Calu3 (cell line): ENCODE measurements at regions not wholly inside any gene's neighbourhood (a gene's known extent, or its start where the extent isn't known, plus 50 kb on each side); places are given as distances from the start of the nearest gene placed in this dataset.

ENCODE experiments used
- BruUV-seq: library from RNA; stranded (reverse); fragments of 400-500 nt; replicated peaks from 2 replicates; lab custom pipeline; 2021; lab: Mats Ljungman, UMichigan
- CTCF ChIA-PET: fragments of 300-600 bp; sonication (Branson Sonifier 250); formaldehyde crosslinking; loops from one replicate; lab custom pipeline; 2022; ENCODE audit warnings: antibody characterized with exemption; lab: Charles Lee
- DNase-seq: peaks from one replicate; pipeline ENCODE4 v3.0.0; 2022
- H3K27ac Mint-ChIP-seq: one replicate; pipeline ENCODE4 v1.8.0; 2022; ENCODE audit warnings: mixed read lengths; ENCODE audit not compliant: unreplicated experiment
- H3K27me3 Mint-ChIP-seq: one replicate; pipeline ENCODE4 v1.8.0; 2022; ENCODE audit warnings: mixed read lengths; ENCODE audit not compliant: unreplicated experiment
- H3K36me3 Mint-ChIP-seq: one replicate; pipeline ENCODE4 v1.8.0; 2022; ENCODE audit warnings: mild to moderate bottlenecking, moderate library complexity, mixed read lengths; ENCODE audit not compliant: insufficient read depth, unreplicated experiment
- H3K4me1 Mint-ChIP-seq: one replicate; pipeline ENCODE4 v1.8.0; 2022; ENCODE audit warnings: mild to moderate bottlenecking, low read depth, mixed read lengths; ENCODE audit not compliant: unreplicated experiment
- H3K4me3 Mint-ChIP-seq: one replicate; pipeline ENCODE4 v1.8.0; 2022; ENCODE audit warnings: mild to moderate bottlenecking, low read depth, moderate library complexity, mixed read lengths; ENCODE audit not compliant: unreplicated experiment
- H3K9me3 Mint-ChIP-seq: one replicate; pipeline ENCODE4 v1.8.0; 2022; ENCODE audit warnings: low read depth, mixed read lengths; ENCODE audit not compliant: unreplicated experiment
- intact Hi-C: fragments of 100-400 bp; cut with micrococcal nuclease; formaldehyde crosslinking; loops from one replicate; pipeline ENCODE4 v1.10.0; 2022; ENCODE audit not compliant: unreplicated experiment
- TF ChIP-seq, protein P1 (sequence below): fragments of 200-600 bp; IDR thresholded peaks from one replicate; pipeline ENCODE4 v1.8.0; 2022; ENCODE audit warnings: antibody characterized with exemption; ENCODE audit not compliant: unreplicated experiment

DNA sequence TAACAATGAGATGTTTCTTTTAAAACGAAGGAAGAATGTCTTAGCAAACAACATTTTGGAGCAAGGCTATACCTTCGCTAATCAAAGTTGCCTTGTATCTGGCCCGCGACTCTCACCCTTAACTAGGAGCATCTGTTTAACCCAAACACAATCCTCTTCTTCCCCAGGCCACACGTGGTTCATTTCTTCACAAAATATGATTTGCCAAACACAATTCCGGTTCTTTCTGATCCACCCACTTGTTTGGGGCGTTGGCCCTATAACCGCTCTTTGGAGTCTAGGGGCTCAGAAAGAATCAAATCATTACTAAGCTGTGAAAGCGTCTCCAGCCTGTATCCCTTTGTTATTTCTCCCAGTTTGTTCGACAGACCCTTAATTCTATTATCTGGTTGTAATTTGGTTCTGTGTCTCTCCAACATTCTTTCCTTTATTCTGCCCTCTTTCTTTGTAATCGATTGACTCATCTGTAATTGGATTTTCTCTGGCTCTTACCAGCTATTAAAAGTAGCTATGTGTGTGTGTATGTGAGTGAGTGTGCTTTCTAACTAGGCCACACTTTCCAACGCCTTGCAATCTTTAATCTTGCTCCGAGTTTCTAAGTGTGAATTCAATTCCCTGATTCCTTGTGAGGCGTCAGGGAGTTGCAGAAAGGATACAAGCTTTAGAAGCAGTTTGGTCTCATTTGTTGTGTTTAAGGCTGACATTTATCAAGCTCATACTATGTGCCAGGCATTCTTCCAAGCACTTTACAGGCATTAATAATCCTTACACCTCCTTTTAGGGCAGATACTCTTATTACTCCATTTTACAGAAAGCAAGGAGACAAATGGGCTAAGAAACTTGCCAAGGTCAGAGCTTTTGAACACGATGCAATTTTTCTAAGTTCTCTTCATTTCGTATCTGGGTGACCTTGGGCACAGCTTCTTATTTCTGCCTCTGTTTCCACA, 138.6 kb upstream of the CPEB2 start:
- no TSS peak for BruUV-seq
- H3K36me3 Mint-ChIP-seq = no peaks in the 10 kb centered on the region
- no peak overlapping the region for H3K4me3 Mint-ChIP-seq
- intact Hi-C loops = no loop called here
- no peak overlapping the region for H3K27ac Mint-ChIP-seq
- CTCF ChIA-PET = no interaction called here
- no peaks in the 10 kb centered on the region for H3K4me1 Mint-ChIP-seq
- peaks cover 8% of the 10 kb centered on the region for H3K27me3 Mint-ChIP-seq
- DNase-seq = no peak
- TF ChIP-seq, protein P1, sequence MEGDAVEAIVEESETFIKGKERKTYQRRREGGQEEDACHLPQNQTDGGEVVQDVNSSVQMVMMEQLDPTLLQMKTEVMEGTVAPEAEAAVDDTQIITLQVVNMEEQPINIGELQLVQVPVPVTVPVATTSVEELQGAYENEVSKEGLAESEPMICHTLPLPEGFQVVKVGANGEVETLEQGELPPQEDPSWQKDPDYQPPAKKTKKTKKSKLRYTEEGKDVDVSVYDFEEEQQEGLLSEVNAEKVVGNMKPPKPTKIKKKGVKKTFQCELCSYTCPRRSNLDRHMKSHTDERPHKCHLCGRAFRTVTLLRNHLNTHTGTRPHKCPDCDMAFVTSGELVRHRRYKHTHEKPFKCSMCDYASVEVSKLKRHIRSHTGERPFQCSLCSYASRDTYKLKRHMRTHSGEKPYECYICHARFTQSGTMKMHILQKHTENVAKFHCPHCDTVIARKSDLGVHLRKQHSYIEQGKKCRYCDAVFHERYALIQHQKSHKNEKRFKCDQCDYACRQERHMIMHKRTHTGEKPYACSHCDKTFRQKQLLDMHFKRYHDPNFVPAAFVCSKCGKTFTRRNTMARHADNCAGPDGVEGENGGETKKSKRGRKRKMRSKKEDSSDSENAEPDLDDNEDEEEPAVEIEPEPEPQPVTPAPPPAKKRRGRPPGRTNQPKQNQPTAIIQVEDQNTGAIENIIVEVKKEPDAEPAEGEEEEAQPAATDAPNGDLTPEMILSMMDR = no peak
- H3K9me3 Mint-ChIP-seq = no peaks in the 10 kb centered on the region

- CTCF ChIA-PET = no interaction called here
- H3K27ac Mint-ChIP-seq = no peak overlapping the region
- no TSS peak for BruUV-seq
- no peak for DNase-seq
- no peaks in the 10 kb centered on the region for H3K36me3 Mint-ChIP-seq
- intact Hi-C loops = no loop called here
- no peak overlapping the region for H3K4me3 Mint-ChIP-seq
- H3K9me3 Mint-ChIP-seq = no peaks in the 10 kb centered on the region
- H3K4me1 Mint-ChIP-seq = no peaks in the 10 kb centered on the region
- TF ChIP-seq, protein P1 = no peak
- peaks cover 8% of the 10 kb centered on the region for H3K27me3 Mint-ChIP-seq
Observed at GRCh38 chr4:14864365-14865030, 137.8 kb upstream of the CPEB2 start.

DNA sequence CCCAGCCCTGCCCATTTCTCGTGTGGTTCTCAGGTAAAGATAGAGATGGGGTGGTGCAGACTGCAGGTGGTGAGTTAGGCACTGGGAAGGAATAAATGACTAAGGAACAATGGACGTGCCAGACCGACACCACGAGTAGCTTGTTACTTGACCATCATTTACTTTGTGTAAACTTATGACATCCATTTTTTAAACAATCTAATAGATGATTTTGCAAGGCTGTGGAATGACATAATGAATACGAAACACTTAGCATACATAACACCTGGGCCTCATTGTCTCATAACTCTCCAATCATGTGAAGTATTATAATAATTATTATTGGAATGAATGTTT, 137.3 kb upstream of the CPEB2 start:
- CTCF ChIA-PET = no interaction called here
- no peak for DNase-seq
- Mint-ChIP-seq H3K4me3 (no peak overlapping the region), H3K36me3 (no peaks in the 10 kb centered on the region), H3K27ac (no peak overlapping the region), H3K9me3 (no peaks in the 10 kb centered on the region), H3K27me3 (peaks cover 8% of the 10 kb centered on the region), H3K4me1 (no peaks in the 10 kb centered on the region)
- intact Hi-C loops = no loop called here
- TF ChIP-seq, protein P1 = no peak
- BruUV-seq = no TSS peak

GRCh38 chr4:14865804-14866203, 136.5 kb upstream of the CPEB2 start:
- Mint-ChIP-seq H3K27ac (no peak overlapping the region), H3K4me3 (no peak overlapping the region), H3K4me1 (no peaks in the 10 kb centered on the region), H3K27me3 (peaks cover 8% of the 10 kb centered on the region), H3K9me3 (no peaks in the 10 kb centered on the region), H3K36me3 (no peaks in the 10 kb centered on the region)
- intact Hi-C loops = no loop called here
- no TSS peak for BruUV-seq
- CTCF ChIA-PET = no interaction called here
- TF ChIP-seq, protein P1 = no peak
- DNase-seq = no peak
